BE2C (cell line): ENCODE measurements at regions not wholly inside any gene's neighbourhood (a gene's known extent, or its start where the extent isn't known, plus 50 kb on each side); places are given as distances from the start of the nearest gene placed in this dataset.

ENCODE experiments used
- DNase-seq: peaks from one replicate; pipeline ENCODE4 v3.0.0-alpha.2; 2020
- H3K27me3 ChIP-seq: fragments of 250-450 bp; sonication (Bioruptor Pico); 2 replicates; pipeline ENCODE4 v1.5.1; 2020; ENCODE audit warnings: mild to moderate bottlenecking
- H3K36me3 ChIP-seq: fragments of 250-450 bp; sonication (Bioruptor Pico); 2 replicates; pipeline ENCODE4 v1.5.1; 2020; ENCODE audit warnings: mild to moderate bottlenecking
- H3K4me1 ChIP-seq: fragments of 250-450 bp; sonication (Bioruptor Pico); 2 replicates; pipeline ENCODE4 v1.5.1; 2020
- H3K4me3 ChIP-seq: 2 replicates; pipeline ENCODE4 v1.5.1; 2011; ENCODE audit warnings: low read depth, low read length
- H3K9me3 ChIP-seq: fragments of 250-450 bp; sonication (Bioruptor Pico); 2 replicates; pipeline ENCODE4 v1.5.1; 2020
- TF ChIP-seq, protein P1 (sequence below): IDR thresholded peaks from 2 replicates; pipeline ENCODE4 v1.5.1; 2012; ENCODE audit warnings: mild to moderate bottlenecking, low read depth, low read length

- no peaks in the 10 kb centered on the region; the same call in 1 of the 2 replicates for H3K4me1 ChIP-seq
- H3K9me3 ChIP-seq, result no peaks in the 10 kb centered on the region
- no peaks in the 10 kb centered on the region for H3K36me3 ChIP-seq
- TF ChIP-seq, protein P1, sequence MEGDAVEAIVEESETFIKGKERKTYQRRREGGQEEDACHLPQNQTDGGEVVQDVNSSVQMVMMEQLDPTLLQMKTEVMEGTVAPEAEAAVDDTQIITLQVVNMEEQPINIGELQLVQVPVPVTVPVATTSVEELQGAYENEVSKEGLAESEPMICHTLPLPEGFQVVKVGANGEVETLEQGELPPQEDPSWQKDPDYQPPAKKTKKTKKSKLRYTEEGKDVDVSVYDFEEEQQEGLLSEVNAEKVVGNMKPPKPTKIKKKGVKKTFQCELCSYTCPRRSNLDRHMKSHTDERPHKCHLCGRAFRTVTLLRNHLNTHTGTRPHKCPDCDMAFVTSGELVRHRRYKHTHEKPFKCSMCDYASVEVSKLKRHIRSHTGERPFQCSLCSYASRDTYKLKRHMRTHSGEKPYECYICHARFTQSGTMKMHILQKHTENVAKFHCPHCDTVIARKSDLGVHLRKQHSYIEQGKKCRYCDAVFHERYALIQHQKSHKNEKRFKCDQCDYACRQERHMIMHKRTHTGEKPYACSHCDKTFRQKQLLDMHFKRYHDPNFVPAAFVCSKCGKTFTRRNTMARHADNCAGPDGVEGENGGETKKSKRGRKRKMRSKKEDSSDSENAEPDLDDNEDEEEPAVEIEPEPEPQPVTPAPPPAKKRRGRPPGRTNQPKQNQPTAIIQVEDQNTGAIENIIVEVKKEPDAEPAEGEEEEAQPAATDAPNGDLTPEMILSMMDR, result no peak
- no peak overlapping the region for H3K4me3 ChIP-seq
- no peak for DNase-seq
- no peaks in the 10 kb centered on the region for H3K27me3 ChIP-seq
Observed at GRCh38 chr9:80649496-80649895, 1039.9 kb downstream of the TLE1 start.

GRCh38 chr9:80649001-80649420, 1040.3 kb downstream of the TLE1 start:
- TF ChIP-seq, protein P1, result no peak
- Histone ChIP-seq H3K27me3 (no peaks in the 10 kb centered on the region), H3K9me3 (no peaks in the 10 kb centered on the region), H3K4me1 (no peaks in the 10 kb centered on the region; the same call in 1 of the 2 replicates), H3K4me3 (no peak overlapping the region), H3K36me3 (no peaks in the 10 kb centered on the region)
- DNase-seq, result no peak

GRCh38 chr9:80648336-80648735, 1041.0 kb downstream of the TLE1 start:
- Histone ChIP-seq H3K36me3 (no peaks in the 10 kb centered on the region), H3K9me3 (no peaks in the 10 kb centered on the region), H3K27me3 (no peaks in the 10 kb centered on the region), H3K4me1 (no peaks in the 10 kb centered on the region; the same call in 1 of the 2 replicates), H3K4me3 (no peak overlapping the region)
- DNase-seq, result no peak
- TF ChIP-seq, protein P1, result no peak

DNA sequence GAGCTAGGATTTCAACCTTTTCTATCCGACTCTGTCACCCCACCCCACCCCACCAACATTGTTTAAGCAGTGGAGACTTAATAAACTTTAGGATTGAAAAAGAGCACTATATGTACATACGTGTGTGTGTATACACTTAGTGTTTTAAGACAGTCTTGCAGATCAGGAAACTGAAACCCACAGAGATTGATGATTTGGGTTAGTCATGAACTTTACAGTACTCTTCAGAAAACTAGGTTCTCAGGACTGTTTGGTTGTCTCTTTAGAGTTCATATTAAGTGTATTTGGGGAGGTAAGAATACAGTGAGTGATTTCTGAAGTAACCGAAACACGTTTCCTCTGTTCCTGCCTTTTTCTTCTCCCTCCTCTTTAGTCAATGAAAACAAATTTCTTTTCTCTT, 1043.1 kb downstream of the TLE1 start:
- Histone ChIP-seq H3K36me3 (no peaks in the 10 kb centered on the region), H3K9me3 (no peaks in the 10 kb centered on the region), H3K4me1 (no peaks in the 10 kb centered on the region; the same call in 1 of the 2 replicates), H3K27me3 (no peaks in the 10 kb centered on the region), H3K4me3 (no peak overlapping the region)
- TF ChIP-seq, protein P1, result no peak
- no peak for DNase-seq

- H3K27me3 ChIP-seq, result no peaks in the 10 kb centered on the region
- no peak overlapping the region for H3K4me3 ChIP-seq
- TF ChIP-seq, protein P1, result no peak
- no peak for DNase-seq
- no peaks in the 10 kb centered on the region; the same call in 1 of the 2 replicates for H3K4me1 ChIP-seq
- no peaks in the 10 kb centered on the region for H3K36me3 ChIP-seq
- H3K9me3 ChIP-seq, result no peaks in the 10 kb centered on the region
Observed at GRCh38 chr9:80644044-80644443, 1045.3 kb downstream of the TLE1 start.

DNA sequence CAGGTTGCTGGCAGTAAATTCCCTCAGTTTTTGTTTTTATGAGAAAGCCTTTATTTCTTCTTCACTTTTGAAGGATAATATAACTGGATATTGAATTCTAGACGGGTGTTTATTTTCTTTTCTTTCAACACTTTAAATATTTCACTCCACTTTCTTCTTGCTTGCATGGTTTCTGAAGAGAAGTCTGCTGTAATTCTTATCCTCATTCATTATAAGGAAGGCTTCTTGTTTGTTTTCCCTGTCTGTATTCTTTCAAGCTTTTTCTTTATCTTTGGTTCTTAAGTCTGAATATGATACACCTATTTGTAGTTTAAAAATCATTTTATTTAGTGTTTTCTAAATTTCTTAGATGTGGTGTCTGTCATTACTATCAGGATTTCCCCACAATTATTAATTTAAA, 1054.3 kb downstream of the TLE1 start:
- Histone ChIP-seq H3K27me3 (no peaks in the 10 kb centered on the region), H3K4me3 (no peak overlapping the region), H3K36me3 (no peaks in the 10 kb centered on the region), H3K4me1 (no peaks in the 10 kb centered on the region), H3K9me3 (no peaks in the 10 kb centered on the region)
- TF ChIP-seq, protein P1, result no peak
- no peak for DNase-seq
